ENCODE measurements at regions not wholly inside any gene's neighbourhood (a gene's known extent, or its start where the extent isn't known, plus 50 kb on each side); places are given as distances from the start of the nearest gene placed in this dataset.

GRCh38 chr1:213457186-213457585 lies 406.1 kb downstream of the RPS6KC1 start:
- TF ChIP-seq CTCF (IDR thresholded peaks at IDR 0.05) (no peak), CHD2 (IDR thresholded peaks at IDR 0.05; ENCODE audit: low read length, partially characterized antibody) (no peak), EP300 (IDR thresholded peaks at IDR 0.05; ENCODE audit: borderline replicate concordance in 1 of 2, low read depth in 1 of 2, low read length in 1 of 2) (no peak), POLR2AphosphoS5 (IDR thresholded peaks at IDR 0.05; ENCODE audit: low read depth, low read length) (no peak)

Measured in SK-N-SH (cell line).